ENCODE measurements at regions not wholly inside any gene's neighbourhood (a gene's known extent, or its start where the extent isn't known, plus 50 kb on each side); places are given as distances from the start of the nearest gene placed in this dataset.
"Not testable (repeated sequence)": the region's sequence is repeated elsewhere in the genome, so short reads cannot be mapped to it uniquely, and the experiment has no call there.

GRCh38 chrX:22818061-22818460, 181.7 kb upstream of the DDX53 start:
- Mint-ChIP-seq H3K27me3 (ENCODE audit: unreplicated experiment) (no peaks in the 10 kb centered on the region), H3K36me3 (ENCODE audit: low read depth, unreplicated experiment) (no peaks in the 10 kb centered on the region), H3K9me3 (ENCODE audit: unreplicated experiment) (no peaks in the 10 kb centered on the region), H3K4me3 (ENCODE audit: unreplicated experiment) (no peak overlapping the region), H3K27ac (ENCODE audit: unreplicated experiment) (no peak overlapping the region), H3K4me1 (ENCODE audit: unreplicated experiment) (no peaks in the 10 kb centered on the region)
- TF ChIP-seq CTCF (IDR thresholded peaks at IDR 0.05; ENCODE audit: unreplicated experiment): no peak
- DNase-seq (ENCODE audit: low spot score): no peak

DNA sequence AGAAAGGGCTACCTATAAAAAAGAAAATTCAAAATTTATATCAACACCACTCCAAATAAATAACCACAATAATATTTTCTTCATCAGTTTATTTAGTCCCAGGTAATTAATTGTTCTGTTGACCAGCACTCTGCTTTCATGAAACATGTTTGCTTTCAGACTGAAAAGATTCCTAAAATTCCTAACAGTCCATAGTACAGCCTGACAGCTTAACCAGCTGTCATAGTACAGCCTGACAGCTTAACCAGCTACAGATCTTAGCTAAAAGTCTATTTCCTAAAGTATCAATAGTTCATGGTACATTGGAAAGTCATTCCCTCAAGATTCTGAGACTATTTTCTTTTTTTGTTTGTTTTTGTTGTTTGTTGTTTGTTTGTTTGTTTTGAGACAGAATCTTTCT, 144.1 kb upstream of the DDX53 start:
- Mint-ChIP-seq H3K27me3 (ENCODE audit: unreplicated experiment) (no peaks in the 10 kb centered on the region), H3K36me3 (ENCODE audit: low read depth, unreplicated experiment) (no peaks in the 10 kb centered on the region)
- no peak for TF ChIP-seq CTCF (IDR thresholded peaks at IDR 0.05; ENCODE audit: unreplicated experiment)

GRCh38 chrX:22859642-22860041, 140.1 kb upstream of the DDX53 start:
- Mint-ChIP-seq H3K27ac (ENCODE audit: unreplicated experiment) (no peak overlapping the region), H3K27me3 (ENCODE audit: unreplicated experiment) (no peaks in the 10 kb centered on the region), H3K4me3 (ENCODE audit: unreplicated experiment) (no peak overlapping the region), H3K4me1 (ENCODE audit: unreplicated experiment) (no peaks in the 10 kb centered on the region), H3K36me3 (ENCODE audit: low read depth, unreplicated experiment) (no peaks in the 10 kb centered on the region), H3K9me3 (ENCODE audit: unreplicated experiment) (no peaks in the 10 kb centered on the region)
- DNase-seq (ENCODE audit: low spot score): no peak
- no peak for TF ChIP-seq CTCF (IDR thresholded peaks at IDR 0.05; ENCODE audit: unreplicated experiment)

More for the DNA sequence above, 144.1 kb upstream of the DDX53 start:
- DNase-seq (ENCODE audit: low spot score): no peak
- H3K9me3 Mint-ChIP-seq (ENCODE audit: unreplicated experiment): no peaks in the 10 kb centered on the region
- no peaks in the 10 kb centered on the region for H3K4me1 Mint-ChIP-seq (ENCODE audit: unreplicated experiment)
- no peak overlapping the region for H3K4me3 Mint-ChIP-seq (ENCODE audit: unreplicated experiment)
- no peak overlapping the region for H3K27ac Mint-ChIP-seq (ENCODE audit: unreplicated experiment)

DNA sequence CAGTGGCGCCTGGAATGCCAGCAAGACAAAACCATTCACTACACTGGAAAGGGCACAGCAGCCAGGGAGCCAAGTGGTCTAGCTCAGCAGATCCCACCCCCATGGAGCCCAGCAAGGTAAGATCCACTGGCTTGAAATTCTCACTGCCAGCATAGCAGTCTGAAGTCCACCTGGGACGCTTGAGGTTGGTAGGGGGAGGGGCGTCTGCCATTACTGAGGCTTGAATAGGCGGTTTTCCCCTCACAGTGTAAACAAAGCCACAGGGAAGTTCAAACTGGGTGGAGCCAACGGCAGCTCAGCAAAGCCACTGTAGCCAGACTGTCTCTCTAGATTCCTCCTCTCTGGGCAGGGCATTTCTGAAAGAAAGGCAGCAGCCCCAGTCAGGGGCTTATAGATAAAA, 133.0 kb upstream of the DDX53 start:
- H3K27ac Mint-ChIP-seq (ENCODE audit: unreplicated experiment); H3K4me1 Mint-ChIP-seq (ENCODE audit: unreplicated experiment); H3K27me3 Mint-ChIP-seq (ENCODE audit: unreplicated experiment); H3K36me3 Mint-ChIP-seq (ENCODE audit: low read depth, unreplicated experiment); H3K9me3 Mint-ChIP-seq (ENCODE audit: unreplicated experiment); DNase-seq (ENCODE audit: low spot score); H3K4me3 Mint-ChIP-seq (ENCODE audit: unreplicated experiment): not testable (repeated sequence)

DNA sequence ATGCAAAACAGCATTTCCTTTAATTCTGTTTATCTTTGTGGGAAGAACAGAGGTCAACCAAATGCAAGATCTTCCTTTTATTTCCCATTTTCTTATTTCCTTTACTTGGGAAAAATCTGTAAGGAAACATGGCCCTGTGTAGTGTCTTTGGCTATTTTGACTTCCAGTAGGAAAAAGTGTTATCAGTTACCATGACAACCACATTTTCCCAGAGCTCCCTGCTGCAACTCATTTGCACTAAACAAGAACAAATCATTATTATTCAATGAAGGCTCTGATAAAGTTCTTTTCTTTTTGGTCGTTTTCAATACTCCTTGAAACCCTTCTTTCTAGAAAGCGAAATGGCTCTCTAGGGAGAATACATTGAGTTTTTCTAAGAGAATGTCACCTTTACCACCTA, 117.2 kb upstream of the DDX53 start:
- Mint-ChIP-seq H3K4me3 (ENCODE audit: unreplicated experiment) (no peak overlapping the region), H3K36me3 (ENCODE audit: low read depth, unreplicated experiment) (no peaks in the 10 kb centered on the region), H3K27ac (ENCODE audit: unreplicated experiment) (peak overlapping the region; percentile 30), H3K4me1 (ENCODE audit: unreplicated experiment) (peaks cover 10% of the 10 kb centered on the region), H3K27me3 (ENCODE audit: unreplicated experiment) (no peaks in the 10 kb centered on the region), H3K9me3 (ENCODE audit: unreplicated experiment) (no peaks in the 10 kb centered on the region)
- DNase-seq (ENCODE audit: low spot score): no peak
- TF ChIP-seq CTCF (IDR thresholded peaks at IDR 0.05; ENCODE audit: unreplicated experiment): no peak

- peaks cover 24% of the 10 kb centered on the region for H3K4me1 Mint-ChIP-seq (ENCODE audit: unreplicated experiment)
Observed at GRCh38 chrX:22889819-22890218, 109.9 kb upstream of the DDX53 start.

More at GRCh38 chrX:22889819-22890218, 109.9 kb upstream of the DDX53 start:
- H3K27me3 Mint-ChIP-seq (ENCODE audit: unreplicated experiment): no peaks in the 10 kb centered on the region
- TF ChIP-seq CTCF (IDR thresholded peaks at IDR 0.05; ENCODE audit: unreplicated experiment): no peak
- no peak for DNase-seq (ENCODE audit: low spot score)
- no peaks in the 10 kb centered on the region for H3K36me3 Mint-ChIP-seq (ENCODE audit: low read depth, unreplicated experiment)
- peak overlapping the region; percentile 61 for H3K27ac Mint-ChIP-seq (ENCODE audit: unreplicated experiment)
- no peak overlapping the region for H3K4me3 Mint-ChIP-seq (ENCODE audit: unreplicated experiment)
- no peaks in the 10 kb centered on the region for H3K9me3 Mint-ChIP-seq (ENCODE audit: unreplicated experiment)

Data from endothelial cell (in vitro differentiated cells).